ENCODE measurements at regions not wholly inside any gene's neighbourhood (a gene's known extent, or its start where the extent isn't known, plus 50 kb on each side); places are given as distances from the start of the nearest gene placed in this dataset.

- no peak for TF ChIP-seq RORB (CRISPR knock-in tag; IDR thresholded peaks at IDR 0.05)
- TF ChIP-seq IRF2 (CRISPR knock-in tag; IDR thresholded peaks at IDR 0.05; ENCODE audit: borderline replicate concordance, low read depth) = no peak
- TF ChIP-seq SMAD4 (CRISPR knock-in tag; IDR thresholded peaks at IDR 0.05) = no peak
- no peak for TF ChIP-seq GTF2I (CRISPR knock-in tag; conservative IDR thresholded peaks at IDR 0.05)
- no peak for TF ChIP-seq ZNF138 (CRISPR knock-in tag; conservative IDR thresholded peaks at IDR 0.05)
Measured at GRCh38 chr2:128378231-128379020, 59.8 kb upstream of the HS6ST1 start (continued).

- H3K27me3 Mint-ChIP-seq (ENCODE audit: low read depth) = peaks cover 3% of the 10 kb centered on the region; the same call in 1 of the 2 replicates
- H3K4me3 Mint-ChIP-seq = no peak overlapping the region
- no peak overlapping the region for H3K27ac Mint-ChIP-seq
- ATAC-seq = peak; percentile 45
- ChIA-PET POLR2A (interaction anchor here (0.6 kb wide), 1 partner anchor 16 kb away, joined by 4 read pairs; no protein-coding TSS in a partner anchor), CTCF (interaction anchor here (0.9 to 1.2 kb wide), 3 partner anchors 8 to 302 kb away, joined by 3 to 6 read pairs (median 6); no protein-coding TSS in a partner anchor)
- DNase-seq (ENCODE audit: low spot score) = peak; percentile 13
- H3K9me3 Mint-ChIP-seq = no peaks in the 10 kb centered on the region
- no peak for TF ChIP-seq NFATC4 (CRISPR knock-in tag; IDR thresholded peaks at IDR 0.05)
- TF ChIP-seq MLX (CRISPR knock-in tag; IDR thresholded peaks at IDR 0.05) = no peak
- H3K36me3 Mint-ChIP-seq = no peaks in the 10 kb centered on the region
- peaks cover 24% of the 10 kb centered on the region for H3K4me1 Mint-ChIP-seq
Measured at GRCh38 chr2:128379021-128380015, 60.6 kb upstream of the HS6ST1 start.

- no peaks in the 10 kb centered on the region for H3K36me3 Mint-ChIP-seq
- H3K4me1 Mint-ChIP-seq = peaks cover 24% of the 10 kb centered on the region
- DNase-seq (ENCODE audit: low spot score) = peak; percentile 7
- ChIA-PET CTCF (interaction anchor here (1.5 kb wide), 1 partner anchor 107 kb away, joined by 3 read pairs; no protein-coding TSS in a partner anchor), POLR2A (no interaction called here)
- no peak overlapping the region for H3K27ac Mint-ChIP-seq
- no peak overlapping the region for H3K4me3 Mint-ChIP-seq
- H3K27me3 Mint-ChIP-seq (ENCODE audit: low read depth) = peaks cover 3% of the 10 kb centered on the region; the same call in 1 of the 2 replicates
- no peak for ATAC-seq
- no peaks in the 10 kb centered on the region for H3K9me3 Mint-ChIP-seq
- TF ChIP-seq ZNF671 (CRISPR knock-in tag; IDR thresholded peaks at IDR 0.05) = no peak
- TF ChIP-seq ZNF423 (CRISPR knock-in tag; IDR thresholded peaks at IDR 0.05) = no peak
- no peak for TF ChIP-seq TCF7 (CRISPR knock-in tag; IDR thresholded peaks at IDR 0.05; ENCODE audit: low read depth)
- TF ChIP-seq NR1H2 (CRISPR knock-in tag; IDR thresholded peaks at IDR 0.05) = no peak
- TF ChIP-seq FOXK1 (CRISPR knock-in tag; IDR thresholded peaks at IDR 0.05) = no peak
- no peak for TF ChIP-seq SMAD3 (CRISPR knock-in tag; IDR thresholded peaks at IDR 0.05; ENCODE audit: borderline replicate concordance)
- no peak for TF ChIP-seq ZNF396 (CRISPR knock-in tag; IDR thresholded peaks at IDR 0.05; ENCODE audit: borderline replicate concordance)
- no peak for TF ChIP-seq PREB (CRISPR knock-in tag; IDR thresholded peaks at IDR 0.05; ENCODE audit: borderline replicate concordance)
- TF ChIP-seq PRRX2 (CRISPR knock-in tag; IDR thresholded peaks at IDR 0.05) = no peak
- TF ChIP-seq IRF1 (CRISPR knock-in tag; IDR thresholded peaks at IDR 0.05) = no peak
- TF ChIP-seq STAT6 (CRISPR knock-in tag; conservative IDR thresholded peaks at IDR 0.05; ENCODE audit: low read depth) = no peak
- no peak for TF ChIP-seq ATF3 (CRISPR knock-in tag; conservative IDR thresholded peaks at IDR 0.05)
- TF ChIP-seq PRDM15 (CRISPR knock-in tag; IDR thresholded peaks at IDR 0.05) = no peak
Measured at GRCh38 chr2:128380061-128380889, 61.6 kb upstream of the HS6ST1 start.
